PC-9 (cell line): ENCODE measurements at regions not wholly inside any gene's neighbourhood (a gene's known extent, or its start where the extent isn't known, plus 50 kb on each side); places are given as distances from the start of the nearest gene placed in this dataset.

Experiments used
- BruUV-seq: library from RNA; stranded (reverse); fragments of 400-500 nt; replicated peaks from 2 replicates; lab custom pipeline; 2021; lab: Mats Ljungman, UMichigan
- CTCF ChIA-PET: fragments of 300-600 bp; sonication (Branson Sonifier 250); formaldehyde crosslinking; loops from one replicate; lab custom pipeline; 2022; ENCODE audit warnings: antibody characterized with exemption; lab: Charles Lee
- POLR2A ChIA-PET: fragments of 300-600 bp; sonication (Branson Sonifier 250); formaldehyde crosslinking; loops from one replicate; lab custom pipeline; 2022; ENCODE audit warnings: antibody characterized with exemption; ENCODE audit not compliant: unreplicated experiment; lab: Charles Lee
- DNase-seq, 2 experiments: peaks; one replicate each; pipeline versions ENCODE4 v3.0.0 to v3.0.0-alpha.2; 2015 to 2022; ENCODE audit warnings: mixed read lengths in 1 of 2
- H2AFZ ChIP-seq: fragments of 200-600 bp; sonication (generic); 2 replicates; pipeline ENCODE4 v1.8.1; 2017; ENCODE audit warnings: antibody characterized with exemption
- H3F3A ChIP-seq: fragments of 200-600 bp; sonication (generic); 2 replicates; pipeline ENCODE4 v1.8.1; 2017; ENCODE audit warnings: antibody characterized with exemption, mild to moderate bottlenecking, low read depth; ENCODE audit not compliant: insufficient read depth
- H3K27ac ChIP-seq: fragments of 200-600 bp; sonication (generic); 2 replicates; pipeline ENCODE4 v1.6.1; 2016; ENCODE audit warnings: mixed run types
- H3K27me3 ChIP-seq: fragments of 200-600 bp; sonication (generic); 2 replicates; pipeline ENCODE4 v1.6.1; 2016; ENCODE audit warnings: low read depth, mixed run types; ENCODE audit not compliant: insufficient read depth
- H3K36me3 ChIP-seq: fragments of 200-600 bp; sonication (generic); 2 replicates; pipeline ENCODE4 v1.6.1; 2016; ENCODE audit warnings: low read depth, mixed run types
- H3K4me1 ChIP-seq: fragments of 200-600 bp; sonication (generic); replicated peaks from 2 replicates; pipeline ENCODE4 v1.6.1; 2016; ENCODE audit warnings: mixed run types; ENCODE audit not compliant: insufficient read depth
- H3K4me2 ChIP-seq: fragments of 200-600 bp; sonication (generic); 2 replicates; pipeline ENCODE4 v1.6.1; 2017; ENCODE audit warnings: mixed run types
- H3K4me3 ChIP-seq: fragments of 200-600 bp; sonication (generic); 2 replicates; pipeline ENCODE4 v1.6.1; 2016; ENCODE audit warnings: mixed run types
- H3K79me2 ChIP-seq: fragments of 200-600 bp; sonication (generic); 2 replicates; pipeline ENCODE4 v1.6.1; 2017; ENCODE audit warnings: low read depth, mixed run types
- H3K9me2 ChIP-seq: fragments of 200-600 bp; sonication (generic); 2 replicates; pipeline ENCODE4 v1.8.1; 2017; ENCODE audit warnings: mild to moderate bottlenecking; ENCODE audit not compliant: insufficient read depth
- H3K9me3 ChIP-seq: fragments of 200-600 bp; sonication (generic); 2 replicates; pipeline ENCODE4 v1.8.1; 2016; ENCODE audit warnings: low read depth; ENCODE audit not compliant: insufficient read depth
- H4K20me1 ChIP-seq: fragments of 200-600 bp; sonication (generic); 2 replicates; pipeline ENCODE4 v1.8.1; 2017; ENCODE audit not compliant: insufficient read depth
- EZH2 ChIP-seq: fragments of 200-600 bp; sonication (generic); IDR thresholded peaks from 2 replicates; pipeline ENCODE4 v1.8.0; 2017; ENCODE audit warnings: antibody characterized with exemption, low read depth
- intact Hi-C: fragments of 100-400 bp; cut with micrococcal nuclease; formaldehyde crosslinking; loops from one replicate; pipeline ENCODE4 v1.10.0; 2022; ENCODE audit not compliant: unreplicated experiment
- TF ChIP-seq, protein P1 (sequence below): fragments of 200-600 bp; sonication (generic); conservative IDR thresholded peaks from 2 replicates; pipeline ENCODE4 v1.6.1; 2017; ENCODE audit warnings: mixed run types, antibody characterized with exemption, mild to moderate bottlenecking, moderate library complexity

DNA sequence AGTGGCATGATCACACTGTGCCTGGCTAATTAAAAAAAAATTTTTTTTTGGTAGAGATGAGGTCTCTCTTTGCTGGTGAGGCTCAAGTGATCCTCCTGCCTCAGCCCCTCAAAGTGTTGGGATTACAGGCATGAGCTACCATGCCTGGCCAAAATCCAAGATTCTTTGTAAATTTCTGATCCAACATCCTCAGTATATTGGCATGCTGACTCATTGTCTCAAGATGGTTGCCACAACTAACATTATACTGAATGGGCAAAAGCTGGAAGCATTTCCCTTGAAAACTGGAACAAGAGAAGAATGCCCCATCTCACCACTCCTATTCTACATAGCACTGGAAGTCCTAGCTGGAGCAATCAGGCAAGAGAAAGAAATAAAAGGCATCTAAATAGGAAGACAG, 100.0 kb downstream of the KLF5 start:
- H2AFZ ChIP-seq = peak overlapping the region; percentile 61; the same call in 1 of the 2 replicates
- H3K9me2 ChIP-seq = no peaks in the 10 kb centered on the region
- H3K4me2 ChIP-seq = no peak overlapping the region
- TF ChIP-seq, protein P1, sequence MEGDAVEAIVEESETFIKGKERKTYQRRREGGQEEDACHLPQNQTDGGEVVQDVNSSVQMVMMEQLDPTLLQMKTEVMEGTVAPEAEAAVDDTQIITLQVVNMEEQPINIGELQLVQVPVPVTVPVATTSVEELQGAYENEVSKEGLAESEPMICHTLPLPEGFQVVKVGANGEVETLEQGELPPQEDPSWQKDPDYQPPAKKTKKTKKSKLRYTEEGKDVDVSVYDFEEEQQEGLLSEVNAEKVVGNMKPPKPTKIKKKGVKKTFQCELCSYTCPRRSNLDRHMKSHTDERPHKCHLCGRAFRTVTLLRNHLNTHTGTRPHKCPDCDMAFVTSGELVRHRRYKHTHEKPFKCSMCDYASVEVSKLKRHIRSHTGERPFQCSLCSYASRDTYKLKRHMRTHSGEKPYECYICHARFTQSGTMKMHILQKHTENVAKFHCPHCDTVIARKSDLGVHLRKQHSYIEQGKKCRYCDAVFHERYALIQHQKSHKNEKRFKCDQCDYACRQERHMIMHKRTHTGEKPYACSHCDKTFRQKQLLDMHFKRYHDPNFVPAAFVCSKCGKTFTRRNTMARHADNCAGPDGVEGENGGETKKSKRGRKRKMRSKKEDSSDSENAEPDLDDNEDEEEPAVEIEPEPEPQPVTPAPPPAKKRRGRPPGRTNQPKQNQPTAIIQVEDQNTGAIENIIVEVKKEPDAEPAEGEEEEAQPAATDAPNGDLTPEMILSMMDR = no peak
- no peak for TF ChIP-seq EZH2
- POLR2A ChIA-PET = interaction anchor here (0.6 kb wide), 2 partner anchors 9 to 90 kb away, joined by 4 to 13 read pairs; no protein-coding TSS in a partner anchor
- no peak overlapping the region for H3K4me3 ChIP-seq
- no peaks in the 10 kb centered on the region for H3K27me3 ChIP-seq
- intact Hi-C loops = no loop called here
- H3F3A ChIP-seq = peaks cover 11% of the 10 kb centered on the region; the same call in 1 of the 2 replicates
- H3K79me2 ChIP-seq = no peaks in the 10 kb centered on the region
- 0 out of 2 replicates have a peak overlapping the region, but pooled peaks have one; percentile 19 for H3K27ac ChIP-seq
- CTCF ChIA-PET = interaction anchor here (0.6 kb wide), 1 partner anchor 16 kb away, joined by 3 read pairs; no protein-coding TSS in a partner anchor
- BruUV-seq = no TSS peak
- H3K4me1 ChIP-seq = peaks cover 21% of the 10 kb centered on the region
- no peak for DNase-seq
- no peaks in the 10 kb centered on the region for H3K36me3 ChIP-seq
- H3K9me3 ChIP-seq = peaks cover 10% of the 10 kb centered on the region
- no peaks in the 10 kb centered on the region for H4K20me1 ChIP-seq

GRCh38 chr13:73157031-73157430, 98.2 kb downstream of the KLF5 start:
- ChIA-PET CTCF (no interaction called here), POLR2A (no interaction called here)
- Histone ChIP-seq H3K9me2 (no peaks in the 10 kb centered on the region), H3K4me3 (no peak overlapping the region), H3K79me2 (no peaks in the 10 kb centered on the region), H3K4me2 (no peak overlapping the region), H3K36me3 (no peaks in the 10 kb centered on the region), H3K9me3 (peaks cover 10% of the 10 kb centered on the region), H4K20me1 (no peaks in the 10 kb centered on the region), H3K4me1 (0 out of 2 replicates have a peak, but pooled peaks cover 6% of the 10 kb centered on the region), H2AFZ (0 out of 2 replicates have a peak overlapping the region, but pooled peaks have one; percentile 31), H3K27ac (no peak overlapping the region), H3F3A (no peaks in the 10 kb centered on the region), H3K27me3 (no peaks in the 10 kb centered on the region)
- no TSS peak for BruUV-seq
- TF ChIP-seq, protein P1 = no peak
- TF ChIP-seq EZH2 = no peak
- intact Hi-C loops = no loop called here
- no peak for DNase-seq

- Histone ChIP-seq H4K20me1 (no peaks in the 10 kb centered on the region), H3K79me2 (no peaks in the 10 kb centered on the region), H3K36me3 (no peaks in the 10 kb centered on the region), H3K9me3 (no peaks in the 10 kb centered on the region; the same call in none of the 2 replicates), H2AFZ (no peak overlapping the region), H3F3A (peaks cover 6% of the 10 kb centered on the region; the same call in 1 of the 2 replicates), H3K4me3 (no peak overlapping the region), H3K27ac (peak overlapping the region; percentile 19; the same call in 1 of the 2 replicates), H3K27me3 (no peaks in the 10 kb centered on the region), H3K9me2 (no peaks in the 10 kb centered on the region), H3K4me1 (peaks cover 13% of the 10 kb centered on the region), H3K4me2 (no peak overlapping the region)
- DNase-seq = peak in 1 of 2 experiments; percentile 52
- no TSS peak for BruUV-seq
- intact Hi-C loops = no loop called here
- TF ChIP-seq EZH2 = no peak
- TF ChIP-seq, protein P1 = no peak
- ChIA-PET CTCF (no interaction called here), POLR2A (no interaction called here)
Measured at GRCh38 chr13:73146707-73147106, 87.9 kb downstream of the KLF5 start.
